NK-92 (cell line): ENCODE measurements at regions not wholly inside any gene's neighbourhood (a gene's known extent, or its start where the extent isn't known, plus 50 kb on each side); places are given as distances from the start of the nearest gene placed in this dataset.

Experiments
- DNase-seq: peaks from one replicate; lab custom pipeline; 2025; ENCODE audit not compliant: unreplicated experiment; lab: John Stamatoyannopoulos, UW

DNA sequence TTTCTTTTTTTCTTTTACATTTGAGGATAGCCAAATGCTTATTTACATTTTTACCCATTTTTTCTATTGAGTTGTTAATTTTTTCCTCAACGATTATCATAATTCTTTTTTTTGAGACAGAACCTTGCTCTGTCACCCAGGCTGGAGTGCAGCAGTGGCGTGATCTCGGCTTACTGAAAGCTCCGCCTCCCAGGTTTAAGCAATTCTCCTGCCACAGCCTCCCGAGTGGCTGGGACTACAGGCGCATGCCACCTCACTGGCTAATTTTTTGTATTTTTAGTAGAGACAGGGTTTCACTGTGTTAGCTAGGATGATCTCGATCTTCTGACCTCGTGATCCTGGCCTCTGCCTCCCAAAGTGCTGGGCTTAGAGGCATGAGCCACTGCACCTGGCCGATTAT, 208.7 kb downstream of the LIG4 start:
- no peak for DNase-seq

- no peak for DNase-seq
Measured at GRCh38 chr13:108005231-108005630, 210.1 kb downstream of the LIG4 start.

- DNase-seq: no peak
Measured at GRCh38 chr13:108003626-108004025, 211.7 kb downstream of the LIG4 start.

- no peak for DNase-seq
Measured at GRCh38 chr13:108000998-108001397, 214.3 kb downstream of the LIG4 start.

DNA sequence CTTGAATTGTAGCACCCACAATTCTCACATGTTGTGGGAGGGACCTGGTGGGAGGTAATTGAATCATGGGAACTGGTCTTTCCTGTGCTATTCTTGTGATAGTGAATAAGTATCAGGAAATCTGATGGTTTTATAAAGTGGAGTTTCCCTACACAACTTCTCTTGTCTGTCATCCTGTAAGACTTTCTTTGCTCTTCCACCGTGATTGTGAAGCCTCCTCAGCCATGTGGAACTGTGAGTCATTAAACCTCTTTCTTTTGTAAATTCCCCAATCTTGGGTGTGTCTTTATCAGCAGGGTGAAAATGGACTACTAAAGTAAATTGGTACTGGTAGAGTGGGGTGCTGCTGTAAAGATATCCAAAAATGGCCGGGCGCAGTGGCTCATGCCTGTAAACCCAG, 215.6 kb downstream of the LIG4 start:
- no peak for DNase-seq

DNA sequence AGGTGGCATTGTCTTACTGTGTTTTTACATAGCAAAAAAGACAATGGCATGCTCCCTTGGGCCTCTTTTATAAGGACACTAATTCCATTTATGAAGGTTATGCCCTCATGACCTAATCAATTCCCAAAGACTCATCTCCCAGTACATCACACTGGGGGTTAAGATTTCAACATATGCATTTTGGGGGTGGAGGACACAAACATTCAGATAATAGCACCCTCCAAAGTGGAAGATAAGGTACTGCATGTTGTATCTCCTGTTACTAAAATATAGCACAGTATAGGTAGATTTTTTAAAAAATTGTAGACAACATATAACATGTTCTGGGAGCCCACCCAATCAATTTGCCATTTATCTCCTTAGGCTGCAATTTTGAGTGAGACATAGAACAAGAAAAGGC, 221.2 kb downstream of the LIG4 start:
- DNase-seq: no peak

DNA sequence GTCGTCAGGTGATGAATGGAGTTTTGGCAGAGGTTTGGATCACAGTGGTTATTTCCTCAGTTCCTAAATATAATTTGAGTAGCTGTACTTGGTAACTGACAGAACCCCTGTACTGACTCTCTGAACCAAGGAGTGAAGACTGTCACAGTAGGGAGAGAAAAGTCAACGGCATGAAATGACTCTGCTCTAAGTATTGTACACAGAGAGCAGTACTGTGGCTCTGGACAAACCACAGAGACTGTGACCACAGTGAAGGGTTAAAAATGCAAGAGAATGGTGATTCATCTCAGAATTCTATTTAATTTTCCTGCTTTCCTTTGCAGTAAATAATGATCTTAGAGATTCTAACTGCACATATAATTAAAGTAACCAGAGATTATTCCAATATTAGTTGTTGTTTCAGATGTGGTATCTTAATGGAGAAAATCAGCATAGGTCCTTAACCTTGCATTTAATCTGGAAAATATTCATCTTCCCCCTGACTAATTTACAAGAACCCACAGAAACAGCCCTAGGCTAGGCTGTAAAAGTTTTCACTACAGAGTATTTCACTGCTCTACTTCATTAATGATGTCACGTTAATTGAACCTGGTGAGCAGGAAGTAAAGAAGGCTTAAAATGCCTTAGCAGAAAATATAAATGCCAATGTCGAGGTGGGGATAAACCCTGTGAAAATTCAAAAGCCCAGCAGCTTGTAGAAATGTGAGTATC, 221.9 kb downstream of the LIG4 start:
- no peak for DNase-seq

- no peak for DNase-seq
Measured at GRCh38 chr13:107992542-107992941, 222.8 kb downstream of the LIG4 start.

- no peak for DNase-seq
Measured at GRCh38 chr13:107977071-107977574, 238.2 kb downstream of the LIG4 start.

GRCh38 chr13:107976628-107977027, 238.7 kb downstream of the LIG4 start:
- DNase-seq: no peak

DNA sequence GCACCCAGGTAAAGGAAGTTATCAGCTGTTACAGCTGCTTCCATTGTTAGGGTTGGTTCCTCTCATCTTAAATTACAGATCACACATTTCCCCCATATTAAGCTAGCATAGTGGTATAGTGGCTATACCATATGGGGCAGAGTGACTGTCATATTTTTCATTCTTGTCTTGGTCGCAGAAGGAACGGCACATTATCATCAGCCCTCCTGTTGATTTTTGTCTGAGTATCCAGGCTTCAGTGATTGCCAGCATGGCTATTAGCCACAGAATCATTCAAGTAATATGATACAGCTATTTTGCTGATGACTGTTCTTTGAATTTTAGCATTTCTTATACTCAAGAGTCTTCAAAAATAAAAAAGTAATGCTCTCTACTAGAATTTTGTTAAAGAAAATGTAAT, 240.9 kb downstream of the LIG4 start:
- DNase-seq: no peak

DNA sequence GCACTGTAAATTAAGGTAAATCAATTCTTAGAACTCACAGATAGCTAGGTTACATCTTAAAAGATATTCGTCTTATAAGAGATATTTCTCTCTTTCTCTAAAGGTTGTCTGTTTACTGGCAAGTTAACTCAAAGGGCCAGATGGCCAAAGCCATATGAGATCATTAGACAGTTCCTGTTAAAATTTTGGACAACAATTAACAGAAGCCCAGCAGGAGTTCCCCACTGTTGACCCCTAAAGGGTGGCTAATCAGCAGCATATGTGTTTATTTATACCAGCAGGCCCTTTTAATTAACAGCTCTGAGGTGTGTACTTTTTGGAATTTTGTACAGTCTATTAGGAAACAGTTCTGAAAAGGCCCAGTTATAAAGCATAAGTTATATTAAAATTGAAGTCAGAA, 245.8 kb downstream of the LIG4 start:
- DNase-seq: no peak

DNA sequence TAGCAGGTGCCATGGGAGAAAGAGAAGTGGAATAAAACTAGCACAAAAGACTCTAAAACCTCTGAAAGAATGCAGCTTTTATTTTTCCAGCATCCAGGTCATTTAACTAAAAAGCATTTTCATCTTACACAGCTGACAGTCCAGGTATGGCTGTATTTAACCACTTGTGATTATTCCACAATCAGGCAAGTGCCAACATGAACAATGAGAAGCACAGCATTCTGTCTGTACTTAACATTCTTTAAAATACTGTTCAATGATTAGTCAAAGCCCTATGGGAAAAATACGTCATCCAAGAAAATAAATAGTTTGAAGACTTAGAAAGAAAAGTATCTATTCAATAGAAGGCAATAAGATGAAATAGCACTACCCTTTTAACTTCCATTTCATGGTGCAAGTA, 246.9 kb downstream of the LIG4 start:
- DNase-seq: no peak

GRCh38 chr13:107964395-107964794, 250.9 kb downstream of the LIG4 start:
- no peak for DNase-seq

GRCh38 chr13:107961849-107962608, 253.3 kb downstream of the LIG4 start:
- no peak for DNase-seq

GRCh38 chr13:107960301-107960700, 255.0 kb downstream of the LIG4 start:
- no peak for DNase-seq

DNA sequence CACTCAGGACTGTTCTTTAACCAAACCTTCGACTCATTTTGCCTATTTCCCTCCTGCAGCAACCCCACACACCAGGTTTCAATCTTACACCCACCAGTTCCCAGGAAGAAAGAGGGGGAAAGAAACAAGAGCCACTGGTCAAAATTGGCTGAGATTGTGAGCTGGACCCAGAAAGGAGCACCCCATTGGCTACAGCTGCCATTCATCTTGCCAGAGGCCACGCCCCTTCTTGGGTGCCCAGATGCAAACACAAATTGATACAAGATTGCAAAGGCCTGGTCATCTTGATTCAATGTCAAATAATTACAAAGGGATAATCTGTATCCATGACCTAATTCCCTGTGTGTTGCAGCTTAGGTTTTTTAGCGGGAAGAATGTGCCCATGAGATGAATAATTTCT, 258.4 kb downstream of the LIG4 start:
- DNase-seq: no peak

DNA sequence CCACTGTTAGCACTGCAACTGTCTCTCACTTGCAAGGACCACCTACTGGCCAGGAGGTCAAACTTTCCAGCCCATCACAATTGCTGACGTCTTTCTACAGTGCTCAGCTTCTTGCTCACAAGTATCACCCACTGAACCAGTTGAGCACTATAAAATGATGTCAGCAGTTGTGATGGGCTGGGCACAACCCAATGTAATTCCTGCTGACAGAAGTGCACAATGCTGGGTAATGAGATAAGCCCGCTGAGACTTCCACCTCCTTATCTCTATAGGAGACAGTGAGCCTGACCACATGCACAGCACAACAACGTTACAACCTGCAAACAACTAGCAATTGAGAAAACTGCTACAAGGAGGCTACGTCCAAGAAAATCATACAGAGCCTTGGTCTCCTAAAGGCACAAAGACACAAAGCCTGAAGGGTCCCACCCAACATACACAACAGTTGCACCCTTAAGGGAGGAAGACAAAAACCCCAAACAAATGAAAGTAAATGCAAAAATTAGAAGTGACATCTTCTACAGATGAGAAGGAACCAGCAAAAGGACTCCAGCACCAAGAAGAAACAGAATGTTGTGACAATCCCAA, 273.2 kb downstream of the LIG4 start:
- no peak for DNase-seq

DNA sequence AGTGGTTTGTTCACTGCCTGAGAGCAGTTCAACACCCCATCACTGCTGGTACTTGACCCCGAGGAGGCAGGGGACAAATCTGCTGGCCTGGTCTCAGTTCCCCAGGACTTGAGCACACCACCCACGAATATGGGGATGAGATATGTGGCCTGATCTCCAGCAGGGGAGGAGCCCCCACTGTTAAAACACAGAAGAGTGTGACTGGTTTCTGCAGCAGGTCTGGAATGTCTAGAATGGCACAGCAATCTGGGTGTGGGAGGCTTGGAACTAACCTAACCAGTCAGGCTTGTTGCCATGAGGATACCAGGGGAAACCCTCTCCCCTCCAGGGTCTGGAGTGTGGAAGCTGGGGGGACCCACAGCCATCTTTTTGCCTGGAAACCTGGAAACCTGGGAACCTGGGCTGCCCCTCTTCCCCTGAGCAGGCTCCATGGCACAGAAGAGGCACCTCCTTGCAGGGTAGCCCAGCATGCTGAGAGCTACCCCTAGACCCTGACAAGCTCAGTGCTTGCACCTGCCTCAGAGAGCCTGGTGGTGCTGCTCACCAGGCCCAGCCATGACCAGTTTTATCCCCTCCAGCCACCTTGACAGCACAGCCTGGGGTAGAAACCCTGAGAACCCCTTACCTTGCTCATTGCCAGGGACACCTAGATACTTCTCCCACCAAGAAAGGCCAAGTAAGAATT, 273.8 kb downstream of the LIG4 start:
- DNase-seq: no peak

- DNase-seq: no peak
Measured at GRCh38 chr13:107937848-107938247, 277.5 kb downstream of the LIG4 start.

GRCh38 chr13:107931056-107931455, 284.3 kb downstream of the LIG4 start:
- no peak for DNase-seq

DNA sequence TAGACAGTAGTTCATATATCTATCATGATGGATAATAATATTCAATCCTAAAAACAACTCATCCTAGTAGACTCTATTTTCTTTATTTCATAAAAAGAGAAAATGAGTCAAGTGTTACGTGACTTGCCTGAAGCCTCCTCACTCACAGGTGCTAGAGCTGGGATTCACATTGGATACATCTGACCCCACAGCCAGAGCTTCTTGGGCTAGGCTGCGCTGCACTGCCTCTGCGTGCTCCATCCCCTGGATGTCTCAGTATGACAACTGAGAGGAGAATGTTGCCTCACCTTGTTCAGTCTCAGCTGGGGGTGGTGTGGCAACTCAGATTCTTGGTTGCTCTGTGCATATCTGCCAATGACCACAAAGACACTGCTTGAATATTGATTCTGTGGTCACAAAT, 286.6 kb downstream of the LIG4 start:
- no peak for DNase-seq
